Liver (tissue), 8 donors: ENCODE measurements at regions not wholly inside any gene's neighbourhood (a gene's known extent, or its start where the extent isn't known, plus 50 kb on each side); places are given as distances from the start of the nearest gene placed in this dataset.

Experiments
- DNase-seq: peaks from one replicate; pipeline ENCODE4 v3.0.0-alpha.2; 2017; ENCODE audit warnings: low spot score
- H3K27ac ChIP-seq, 2 donors: one replicate each; pipeline ENCODE4 v1.7.0; 2013; ENCODE audit warnings: inconsistent platforms in 2 of 2, low read length in 2 of 2, control low read depth in 1 of 2, low read depth in 1 of 2, mild to moderate bottlenecking in 1 of 2
- H3K27me3 ChIP-seq, 4 donors: one replicate each; pipeline versions ENCODE4 v1.6.1 to v1.7.0; 2013; ENCODE audit warnings: low read length in 3 of 4, inconsistent platforms in 1 of 4, mild to moderate bottlenecking in 1 of 4, moderate library complexity in 1 of 4; ENCODE audit not compliant: control insufficient read depth in 4 of 4, insufficient read depth in 4 of 4
- H3K36me3 ChIP-seq, 4 donors: one replicate each; pipeline versions ENCODE4 v1.6.1 to v1.7.0; 2013; ENCODE audit warnings: low read length in 3 of 4, mild to moderate bottlenecking in 3 of 4, low read depth in 1 of 4, moderate library complexity in 1 of 4; ENCODE audit not compliant: control insufficient read depth in 4 of 4, insufficient read depth in 3 of 4
- H3K4me1 ChIP-seq, 4 donors: one replicate each; pipeline versions ENCODE4 v1.6.1 to v1.7.0; 2013; ENCODE audit warnings: low read length in 3 of 4, mild to moderate bottlenecking in 3 of 4, moderate library complexity in 1 of 4; ENCODE audit not compliant: control insufficient read depth in 4 of 4, insufficient read depth in 4 of 4
- H3K4me3 ChIP-seq, 3 donors: one replicate each; pipeline versions ENCODE4 v1.6.1 to v1.7.0; 2013; ENCODE audit warnings: low read length in 3 of 3, control low read depth in 1 of 3, low read depth in 1 of 3, mild to moderate bottlenecking in 1 of 3
- H3K9ac ChIP-seq, 2 donors: one replicate each; pipeline ENCODE4 v1.7.0; 2013; ENCODE audit warnings: low read length in 2 of 2, mild to moderate bottlenecking in 2 of 2, moderate library complexity in 2 of 2, control low read depth in 1 of 2, low read depth in 1 of 2
- H3K9me3 ChIP-seq, 4 donors: one replicate each; pipeline versions ENCODE4 v1.6.1 to v1.7.0; 2013; ENCODE audit warnings: low read length in 3 of 4; ENCODE audit not compliant: control insufficient read depth in 4 of 4
- ATF3 ChIP-seq: IDR thresholded peaks from 2 replicates; pipeline ENCODE4 v1.6.1; 2016; ENCODE audit warnings: antibody characterized with exemption
- CTCF ChIP-seq: fragments of 150-350 bp; IDR thresholded peaks from 2 replicates; pipeline ENCODE4 v1.5.1; 2017; ENCODE audit warnings: improper control_type of control experiment, low read depth, low read length; ENCODE audit not compliant: missing input control
- EGR1 ChIP-seq, 2 donors: IDR thresholded peaks; 2 replicates each; pipeline ENCODE4 v1.6.1; 2016 to 2018; ENCODE audit warnings: antibody characterized with exemption in 2 of 2, low read depth in 2 of 2
- FOXA2 ChIP-seq: IDR thresholded peaks from 2 replicates; pipeline ENCODE4 v1.6.1; 2016; ENCODE audit warnings: antibody characterized with exemption
- GABPA ChIP-seq, 2 donors: IDR thresholded peaks in 1 of 2; conservative IDR thresholded peaks in 1 of 2; 2 replicates each; pipeline ENCODE4 v1.6.1; 2016; ENCODE audit warnings: antibody characterized with exemption in 2 of 2, mild to moderate bottlenecking in 1 of 2, moderate library complexity in 1 of 2
- HNF4A ChIP-seq, 2 donors: conservative IDR thresholded peaks; 2 replicates each; pipeline ENCODE4 v1.6.1; 2016; ENCODE audit warnings: antibody characterized with exemption in 2 of 2, mild to moderate bottlenecking in 2 of 2
- HNF4G ChIP-seq: IDR thresholded peaks from 2 replicates; pipeline ENCODE4 v1.6.1; 2016; ENCODE audit warnings: antibody characterized with exemption
- JUND ChIP-seq, 2 donors: IDR thresholded peaks; 2 replicates each; pipeline ENCODE4 v1.6.1; 2016; ENCODE audit warnings: antibody characterized with exemption in 2 of 2
- REST ChIP-seq: IDR thresholded peaks from 2 replicates; pipeline ENCODE4 v1.6.1; 2016; ENCODE audit warnings: antibody characterized with exemption, mild to moderate bottlenecking
- ZBTB33 ChIP-seq: IDR thresholded peaks from 2 replicates; pipeline ENCODE4 v1.6.1; 2016; ENCODE audit warnings: antibody characterized with exemption
- WGBS: extraction: QIAGEN DNeasy Blood & Tissue Kit; methylation state at CpG from one replicate; pipeline ENCODE4 v1.1.7; 2013; 5-methylcytosine and 5-hydroxymethylcytosine counted together
- donor health status: healthy.
- donor health status: healthy.
- donor health status: healthy.
- donor health status: healthy.
- donor health status: healthy.

- TF ChIP-seq JUND (IDR thresholded peaks at IDR 0.05), result no peak
- no peak for TF ChIP-seq REST
- no peak for TF ChIP-seq FOXA2
- no peak for TF ChIP-seq CTCF
Observed at GRCh38 chr5:116759860-116760640, 185.4 kb upstream of the SEMA6A start.

GRCh38 chr5:116757326-116757725 lies 182.7 kb upstream of the SEMA6A start:
- H3K36me3 ChIP-seq, result no peaks in the 10 kb centered on the region
- 59% methylated on average over 1 of the region's 1 CpG for whole genome bisulfite sequencing

More at GRCh38 chr5:116759860-116760640, 185.4 kb upstream of the SEMA6A start:
- no peaks in the 10 kb centered on the region for H3K36me3 ChIP-seq
- no peaks in the 10 kb centered on the region for H3K4me1 ChIP-seq
- H3K9ac ChIP-seq, result no peak overlapping the region
- 81% methylated on average over 10 of the region's 10 CpGs for WGBS
- peaks cover 0 to 2% (median 0%) of the 10 kb centered on the region in 4 donors for H3K9me3 ChIP-seq
- H3K27me3 ChIP-seq, result no peaks in the 10 kb centered on the region
- no peak for DNase-seq
- no peak overlapping the region for H3K27ac ChIP-seq
- no peak overlapping the region for H3K4me3 ChIP-seq

GRCh38 chr5:116756531-116756930 lies 181.9 kb upstream of the SEMA6A start:
- H3K9me3 ChIP-seq, result peaks cover 0 to 2% (median 0%) of the 10 kb centered on the region in 4 donors
- H3K4me1 ChIP-seq, result no peaks in the 10 kb centered on the region
- H3K27me3 ChIP-seq, result no peaks in the 10 kb centered on the region
- H3K27ac ChIP-seq, result no peak overlapping the region
- no peaks in the 10 kb centered on the region for H3K36me3 ChIP-seq
- DNase-seq, result no peak
- no peak overlapping the region for H3K4me3 ChIP-seq
- H3K9ac ChIP-seq, result no peak overlapping the region
- WGBS, result 88% methylated on average over 1 of the region's 1 CpG
- TF ChIP-seq REST (no peak), GABPA (IDR thresholded peaks at IDR 0.05 in 1 of 2, conservative IDR thresholded peaks at IDR 0.05 in 1 of 2) (no peak), CTCF (no peak), HNF4A (conservative IDR thresholded peaks at IDR 0.05) (no peak), ZBTB33 (no peak), JUND (IDR thresholded peaks at IDR 0.05) (no peak), EGR1 (IDR thresholded peaks at IDR 0.05; ENCODE audit: low read depth in 2 of 2) (no peak)

More at GRCh38 chr5:116757326-116757725, 182.7 kb upstream of the SEMA6A start:
- DNase-seq, result no peak
- Histone ChIP-seq H3K27ac (no peak overlapping the region), H3K4me3 (no peak overlapping the region), H3K9me3 (peaks cover 0 to 2% (median 0%) of the 10 kb centered on the region in 4 donors), H3K9ac (no peak overlapping the region), H3K4me1 (no peaks in the 10 kb centered on the region), H3K27me3 (no peaks in the 10 kb centered on the region)
- TF ChIP-seq HNF4G (no peak), FOXA2 (no peak), ATF3 (no peak)
